GM03348 (cell line): ENCODE measurements at regions not wholly inside any gene's neighbourhood (a gene's known extent, or its start where the extent isn't known, plus 50 kb on each side); places are given as distances from the start of the nearest gene placed in this dataset.
"Not testable (repeated sequence)": the region's sequence is repeated elsewhere in the genome, so short reads cannot be mapped to it uniquely, and the experiment has no call there.

Experiments
- DNase-seq: peaks from one replicate; pipeline ENCODE4 v3.0.0; 2012; ENCODE audit warnings: low spot score

GRCh38 chr7:43044511-43044910, 67.9 kb upstream of the HECW1 start:
- no peak for DNase-seq

DNA sequence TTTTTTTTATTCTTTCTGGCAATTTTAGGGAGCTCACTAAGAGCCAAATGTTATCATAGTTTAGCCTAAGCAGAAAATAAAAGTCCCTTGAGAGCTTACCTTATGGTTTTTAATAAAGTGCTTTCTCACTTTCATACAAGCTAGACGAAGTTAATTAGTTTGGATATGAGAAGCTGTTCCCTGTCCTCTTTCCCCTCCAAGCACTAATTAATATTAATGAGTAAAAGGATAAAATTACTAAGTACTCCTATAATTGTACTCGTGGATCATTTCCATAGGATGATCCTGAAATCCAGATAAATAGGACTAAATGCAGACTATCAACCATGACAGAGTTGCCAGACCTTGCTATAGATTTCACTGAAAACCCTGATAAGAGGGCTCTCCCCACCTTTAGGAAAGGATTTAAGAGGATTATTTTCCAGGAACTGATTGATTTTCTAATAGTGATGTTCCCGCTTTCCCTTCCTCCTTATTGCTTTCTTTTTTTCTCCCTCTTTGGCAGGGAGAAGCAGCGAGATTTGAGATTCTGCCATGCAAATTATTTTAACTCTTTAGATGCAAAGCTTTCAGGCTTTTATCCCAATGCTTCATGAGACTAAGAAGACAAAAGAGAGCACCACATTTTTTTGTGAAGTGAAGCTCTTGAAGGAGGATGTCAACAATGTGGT, 58.3 kb upstream of the HECW1 start:
- DNase-seq: no peak

DNA sequence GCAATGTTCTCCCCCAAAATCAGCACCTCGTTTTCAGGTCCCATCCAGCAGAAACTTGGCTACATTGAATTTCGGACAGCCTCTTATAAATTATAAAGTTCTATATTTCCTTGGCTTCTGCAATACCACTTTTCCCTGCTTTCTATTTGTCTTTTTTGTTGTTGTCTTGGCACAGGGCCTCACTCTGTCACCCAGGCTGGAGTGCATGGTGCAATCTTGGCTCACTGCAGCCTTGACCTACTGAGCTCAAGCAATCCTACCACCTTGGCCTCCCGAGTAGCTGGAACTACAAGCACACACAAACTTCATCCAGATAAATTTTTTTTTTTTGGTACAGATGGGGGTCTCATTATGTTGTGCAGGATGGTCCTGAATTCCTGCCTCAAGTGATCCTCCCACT, 55.3 kb upstream of the HECW1 start:
- no peak for DNase-seq

DNA sequence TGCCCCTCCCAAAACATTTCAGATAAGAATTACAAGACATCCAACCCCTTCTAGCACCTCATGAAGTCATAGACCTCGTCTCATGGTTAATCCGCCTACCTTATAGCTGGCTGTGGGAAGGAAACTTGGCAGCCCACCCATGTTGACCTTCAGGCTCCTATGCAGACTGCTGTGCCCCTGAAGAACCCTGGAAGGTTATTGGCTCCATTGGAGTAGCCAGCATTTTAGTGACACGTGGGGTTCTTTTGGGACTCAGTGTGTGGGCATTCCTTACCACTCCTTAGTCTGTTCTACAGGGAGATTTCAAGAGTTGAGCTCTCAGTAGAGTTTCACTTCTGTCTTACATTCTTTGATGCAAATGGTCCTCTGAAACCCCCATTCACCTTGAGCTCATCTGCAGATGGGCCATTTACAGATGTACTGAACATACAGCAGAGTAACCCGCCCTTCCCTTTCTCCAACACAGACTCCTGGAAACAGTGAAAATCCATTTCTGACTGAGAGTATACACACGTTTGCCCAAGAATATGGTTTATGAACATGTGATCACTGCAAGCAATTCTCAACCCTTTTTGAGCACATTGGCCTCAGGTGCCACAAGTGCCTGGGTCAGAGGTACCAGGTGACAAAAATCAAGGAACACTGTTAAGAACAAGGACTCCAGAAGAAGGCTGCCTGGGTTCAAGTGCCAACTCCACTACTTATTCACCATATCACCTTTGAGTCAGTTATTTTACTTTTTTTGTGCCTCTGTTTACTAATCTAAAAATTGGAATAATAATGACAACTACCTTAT, 54.0 kb upstream of the HECW1 start:
- no peak for DNase-seq

DNA sequence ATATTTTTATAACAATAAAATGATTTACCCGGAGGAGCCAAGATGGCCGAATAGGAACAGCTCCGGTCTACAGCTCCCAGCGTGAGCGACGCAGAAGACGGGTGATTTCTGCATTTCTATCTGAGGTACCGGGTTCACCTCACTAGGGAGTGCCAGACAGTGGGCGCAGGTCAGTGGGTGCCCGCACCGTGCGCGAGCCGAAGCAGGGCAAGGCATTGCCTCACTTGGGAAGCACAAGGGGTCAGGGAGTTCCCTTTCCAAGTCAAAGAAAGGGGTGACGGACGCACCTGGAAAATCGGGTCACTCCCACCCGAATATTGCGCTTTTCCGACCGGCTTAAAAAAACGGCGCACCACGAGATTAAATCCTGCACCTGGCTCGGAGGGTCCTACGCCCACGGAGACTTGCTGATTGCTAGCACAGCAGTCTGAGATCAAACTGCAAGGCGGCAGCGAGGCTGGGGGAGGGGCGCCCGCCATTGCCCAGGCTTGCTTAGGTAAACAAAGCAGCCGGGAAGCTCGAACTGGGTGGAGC, 53.3 kb upstream of the HECW1 start:
- not testable (repeated sequence) for DNase-seq
